GM18873 (cell line): ENCODE measurements at regions not wholly inside any gene's neighbourhood (a gene's known extent, or its start where the extent isn't known, plus 50 kb on each side); places are given as distances from the start of the nearest gene placed in this dataset.

Source experiments
- ATAC-seq: cut with Tn5 transposase; IDR thresholded peaks from one replicate; pipeline ENCODE4 v1.9.1; 2021; ENCODE audit warnings: mild to moderate bottlenecking, moderate library complexity, moderate number of reproducible peaks; ENCODE audit not compliant: unreplicated experiment, low FRiP score

- no peak for ATAC-seq
Measured at GRCh38 chr12:107267604-107268003, 174.3 kb upstream of the CRY1 start.

GRCh38 chr12:107271523-107271922 lies 178.2 kb upstream of the CRY1 start:
- no peak for ATAC-seq

GRCh38 chr12:107275530-107275929 lies 182.2 kb upstream of the CRY1 start:
- ATAC-seq, result no peak

GRCh38 chr12:107277855-107278254 lies 184.5 kb upstream of the CRY1 start:
- no peak for ATAC-seq

GRCh38 chr12:107282628-107283027 lies 189.3 kb upstream of the CRY1 start:
- no peak for ATAC-seq

GRCh38 chr12:107283652-107284051 lies 190.3 kb upstream of the CRY1 start:
- ATAC-seq, result no peak

GRCh38 chr12:107284692-107285091 lies 191.3 kb upstream of the CRY1 start:
- no peak for ATAC-seq

- ATAC-seq, result no peak
Measured at GRCh38 chr12:107287436-107288413, 194.4 kb upstream of the CRY1 start.

GRCh38 chr12:107288414-107289127 lies 195.2 kb upstream of the CRY1 start:
- no peak for ATAC-seq

- ATAC-seq, result no peak
Measured at GRCh38 chr12:107291018-107291417, 197.7 kb upstream of the CRY1 start.

- no peak for ATAC-seq
Measured at GRCh38 chr12:107296681-107297089, 203.3 kb upstream of the CRY1 start.

- ATAC-seq, result no peak
Measured at GRCh38 chr12:107302649-107303341, 209.4 kb upstream of the CRY1 start.

- no peak for ATAC-seq
Measured at GRCh38 chr12:107304588-107305532, 211.5 kb upstream of the CRY1 start.

- no peak for ATAC-seq
Measured at GRCh38 chr12:107306141-107306659, 212.9 kb upstream of the CRY1 start.

GRCh38 chr12:107308310-107308709 lies 215.0 kb upstream of the CRY1 start:
- ATAC-seq, result no peak

- no peak for ATAC-seq
Measured at GRCh38 chr12:107309020-107309419, 215.7 kb upstream of the CRY1 start.

- no peak for ATAC-seq
Measured at GRCh38 chr12:107310621-107311020, 217.3 kb upstream of the CRY1 start.

GRCh38 chr12:107311682-107312081 lies 218.3 kb upstream of the CRY1 start:
- no peak for ATAC-seq

- no peak for ATAC-seq
Measured at GRCh38 chr12:107317751-107318555, 224.6 kb upstream of the CRY1 start.
